GM19025 (cell line): ENCODE measurements at regions not wholly inside any gene's neighbourhood (a gene's known extent, or its start where the extent isn't known, plus 50 kb on each side); places are given as distances from the start of the nearest gene placed in this dataset.

Experiments
- ATAC-seq: cut with Tn5 transposase; IDR thresholded peaks from one replicate; pipeline ENCODE4 v1.9.1; 2021; ENCODE audit warnings: mild to moderate bottlenecking, low read depth, moderate library complexity; ENCODE audit not compliant: unreplicated experiment

GRCh38 chr2:67462738-67463496 lies 65.8 kb downstream of the ETAA1 start:
- ATAC-seq, result no peak

DNA sequence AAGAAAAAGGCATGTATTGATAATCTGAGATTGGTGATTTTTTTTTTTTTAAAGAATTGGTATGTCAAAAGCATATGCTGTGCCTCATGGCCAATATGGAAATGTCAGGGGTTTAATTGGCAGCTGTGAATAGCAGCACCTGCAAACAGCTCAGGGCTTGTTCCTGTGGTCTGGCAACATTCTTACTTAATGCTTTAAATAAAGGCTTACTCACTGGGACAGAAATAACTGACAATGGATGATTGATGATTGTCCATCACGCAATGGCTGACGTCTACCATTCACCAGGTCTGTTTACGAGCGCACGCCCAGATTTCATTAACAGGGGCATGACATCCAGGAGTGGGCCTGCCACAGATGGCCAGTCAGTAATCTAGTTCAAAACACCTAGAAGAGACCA lies 66.7 kb downstream of the ETAA1 start:
- ATAC-seq, result no peak

DNA sequence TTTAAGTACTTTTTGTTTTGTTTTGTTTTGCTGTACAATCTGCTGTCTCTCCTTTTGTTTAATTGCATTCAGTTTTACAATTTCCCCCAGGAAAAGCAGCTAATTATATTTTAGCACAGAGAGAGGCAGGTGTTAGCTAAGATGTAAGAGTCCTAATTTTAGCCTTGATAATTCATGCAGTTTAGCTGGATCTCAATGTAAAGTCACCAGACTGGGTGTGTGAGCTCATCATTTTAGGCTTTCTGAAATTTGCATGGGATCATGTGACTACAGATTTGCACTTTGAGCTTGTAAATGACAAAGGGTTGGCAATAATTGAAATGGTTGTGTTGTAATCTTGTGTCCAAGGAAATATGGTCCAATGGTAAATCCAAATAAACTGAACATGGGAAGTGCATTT lies 68.5 kb downstream of the ETAA1 start:
- ATAC-seq, result no peak

DNA sequence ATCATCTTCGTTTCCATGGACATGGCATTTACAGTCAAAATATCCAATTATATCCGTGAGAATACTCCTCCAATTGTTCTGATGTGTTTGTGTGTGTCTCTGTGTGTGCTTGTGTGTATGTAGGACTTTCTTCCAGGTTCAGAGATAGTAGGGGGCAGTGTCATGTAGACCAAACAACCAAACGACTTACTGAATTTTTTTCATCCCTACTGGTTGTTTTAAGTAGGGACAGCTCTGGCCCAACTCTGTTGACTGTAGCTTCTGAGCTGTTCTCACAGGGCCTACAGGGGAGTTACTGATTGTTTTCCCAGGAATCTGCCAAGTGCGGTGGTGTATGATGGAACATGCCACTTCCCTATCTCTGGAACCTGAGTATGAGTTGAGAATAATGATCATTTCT lies 69.6 kb downstream of the ETAA1 start:
- ATAC-seq, result no peak

GRCh38 chr2:67471681-67472080 lies 74.5 kb downstream of the ETAA1 start:
- no peak for ATAC-seq

GRCh38 chr2:67476809-67477790 lies 80.0 kb downstream of the ETAA1 start:
- ATAC-seq, result no peak

DNA sequence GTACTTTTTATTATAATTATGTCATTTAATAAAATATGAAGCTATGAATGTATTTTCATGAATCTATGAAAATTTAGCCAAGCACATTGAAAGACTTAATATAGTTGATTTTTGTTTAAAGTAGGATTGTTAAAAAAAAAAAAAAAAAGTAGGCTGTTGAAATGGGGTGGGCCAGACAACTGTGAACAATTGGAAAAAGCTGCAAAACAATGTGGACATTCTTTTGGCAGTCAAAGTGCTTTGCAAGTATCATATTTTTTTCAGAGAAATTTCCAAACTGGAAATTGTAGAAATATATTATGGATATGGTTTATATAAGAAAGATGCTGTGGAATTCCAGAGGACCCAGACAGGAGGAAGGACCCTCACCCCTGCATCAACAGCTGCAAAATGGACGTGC lies 82.1 kb downstream of the ETAA1 start:
- ATAC-seq, result no peak

- no peak for ATAC-seq
Measured at GRCh38 chr2:67485431-67485830, 88.3 kb downstream of the ETAA1 start.

- no peak for ATAC-seq
Measured at GRCh38 chr2:67486041-67486796, 89.1 kb downstream of the ETAA1 start.

DNA sequence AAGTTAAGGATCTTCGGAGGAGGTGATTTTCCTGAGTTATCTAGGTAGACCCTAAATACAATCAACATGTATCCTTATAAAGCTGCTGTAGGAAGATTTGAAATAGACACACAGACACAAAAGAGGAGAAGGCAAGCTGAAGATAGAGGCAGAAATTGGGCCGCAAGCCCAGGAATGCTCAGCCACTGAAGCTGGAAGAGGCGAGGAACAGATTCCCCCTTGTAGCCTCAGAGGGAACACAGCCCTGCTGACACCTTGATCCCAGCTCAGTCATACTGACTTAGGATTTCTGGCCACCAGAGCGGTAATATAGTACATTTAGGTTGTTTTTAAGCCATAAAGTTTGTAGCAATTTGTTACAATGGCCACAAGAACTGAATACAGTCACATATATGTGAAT lies 90.9 kb downstream of the ETAA1 start:
- no peak for ATAC-seq

GRCh38 chr2:67489396-67489795 lies 92.3 kb downstream of the ETAA1 start:
- no peak for ATAC-seq

- ATAC-seq, result no peak
Measured at GRCh38 chr2:67498931-67499330, 101.8 kb downstream of the ETAA1 start.

DNA sequence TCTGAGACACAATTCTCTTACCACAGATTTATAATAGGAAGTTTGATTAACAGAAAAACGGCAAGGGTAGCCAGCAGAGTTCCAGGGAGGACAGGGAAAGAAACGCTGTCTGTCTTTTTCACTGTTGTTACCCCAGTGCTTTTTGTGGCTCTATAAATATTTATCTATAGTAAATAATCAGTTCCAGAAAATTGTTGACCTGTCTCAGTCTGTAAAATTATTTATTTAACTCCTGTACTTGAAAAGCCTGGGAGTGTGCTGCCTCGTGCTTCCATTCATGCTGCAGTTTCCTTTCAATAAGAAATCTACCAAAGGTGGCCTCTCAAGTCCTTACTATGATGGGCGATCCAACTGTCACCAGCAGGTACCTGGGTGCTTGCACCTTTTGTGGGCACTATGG lies 102.9 kb downstream of the ETAA1 start:
- ATAC-seq, result no peak

DNA sequence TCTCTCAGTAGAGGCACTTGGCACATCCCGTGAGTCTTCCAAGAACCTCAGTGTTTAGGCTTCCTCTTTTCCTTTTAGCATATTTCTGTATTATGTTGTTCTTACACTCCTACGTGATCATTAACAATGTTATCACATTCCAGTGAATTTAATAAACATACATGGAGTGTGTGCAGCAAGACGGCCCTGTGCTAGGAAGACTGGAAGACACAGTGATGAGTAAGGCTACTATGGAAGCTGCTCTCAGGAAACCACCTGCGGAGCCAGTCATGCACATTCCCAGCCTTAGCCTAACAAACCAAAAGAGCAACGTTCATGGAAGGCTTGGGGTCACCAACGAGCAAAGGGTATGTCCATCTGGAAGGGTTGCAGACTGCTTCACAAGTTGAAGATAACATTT lies 103.4 kb downstream of the ETAA1 start:
- no peak for ATAC-seq

DNA sequence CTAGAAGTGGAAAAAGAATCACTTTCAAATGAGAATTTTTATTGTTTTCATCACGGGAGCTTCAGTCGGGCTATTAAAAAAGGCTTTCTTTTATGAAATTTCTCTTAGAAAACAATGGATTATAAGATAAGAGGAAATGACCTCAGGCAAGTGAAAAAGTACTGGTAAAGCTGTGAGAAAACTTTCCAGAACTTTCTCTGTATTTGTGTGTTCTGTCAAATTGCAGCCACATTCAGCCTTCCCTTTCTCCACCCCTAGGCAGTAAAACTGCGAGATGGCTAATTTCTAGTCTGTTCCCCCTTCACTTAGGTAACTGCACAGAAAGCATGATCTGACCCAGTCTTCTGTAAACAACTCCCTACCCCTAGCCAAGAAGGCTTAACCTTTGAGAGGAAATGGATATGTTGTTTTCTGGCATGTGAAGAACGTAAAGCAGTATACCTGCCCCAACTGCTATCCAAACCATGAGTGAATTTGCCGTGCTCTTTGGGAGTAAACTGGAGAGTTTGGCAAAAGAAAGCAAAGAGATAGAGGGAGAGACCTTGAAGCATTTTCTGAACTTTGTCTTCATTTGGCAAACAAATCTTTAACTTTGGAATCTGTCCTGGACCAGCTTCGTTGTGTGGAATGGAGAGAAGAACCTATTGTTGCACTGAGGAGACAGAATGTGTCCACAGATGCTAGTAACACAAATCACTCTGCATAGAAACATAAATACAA lies 105.4 kb downstream of the ETAA1 start:
- no peak for ATAC-seq

DNA sequence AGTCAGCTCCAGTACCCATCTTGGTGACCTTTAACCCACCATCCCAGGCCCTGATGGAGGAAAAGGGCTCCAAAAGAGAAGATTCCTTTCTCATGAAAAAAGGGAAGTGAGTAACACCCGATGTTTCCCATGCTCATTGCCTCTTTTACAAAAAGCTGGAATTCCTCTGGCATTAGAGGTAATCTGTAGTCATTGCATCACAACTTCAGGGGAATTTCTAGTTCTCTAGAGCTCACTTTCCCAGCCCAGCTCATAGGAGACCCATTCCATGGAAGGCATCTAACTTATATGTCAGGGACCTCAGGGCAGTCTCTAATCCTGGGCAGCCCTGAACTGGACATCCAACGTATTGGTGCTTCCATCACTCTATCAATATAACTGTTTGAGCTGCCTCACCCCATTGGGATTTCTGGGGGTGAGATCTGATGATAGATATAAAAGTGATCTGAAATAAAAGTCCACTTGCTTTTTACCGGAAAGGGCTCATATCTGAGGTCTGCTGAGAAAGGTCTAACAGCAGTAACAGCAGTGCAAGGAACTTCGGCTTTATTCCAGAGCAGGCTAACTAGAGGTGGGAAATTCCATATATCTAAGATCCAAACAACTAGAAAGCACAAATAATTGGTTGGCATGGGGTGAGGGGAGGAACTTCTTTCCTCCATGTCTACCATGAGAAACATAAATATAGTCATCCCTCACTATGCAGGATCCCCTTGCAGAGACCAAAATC lies 106.1 kb downstream of the ETAA1 start:
- no peak for ATAC-seq

DNA sequence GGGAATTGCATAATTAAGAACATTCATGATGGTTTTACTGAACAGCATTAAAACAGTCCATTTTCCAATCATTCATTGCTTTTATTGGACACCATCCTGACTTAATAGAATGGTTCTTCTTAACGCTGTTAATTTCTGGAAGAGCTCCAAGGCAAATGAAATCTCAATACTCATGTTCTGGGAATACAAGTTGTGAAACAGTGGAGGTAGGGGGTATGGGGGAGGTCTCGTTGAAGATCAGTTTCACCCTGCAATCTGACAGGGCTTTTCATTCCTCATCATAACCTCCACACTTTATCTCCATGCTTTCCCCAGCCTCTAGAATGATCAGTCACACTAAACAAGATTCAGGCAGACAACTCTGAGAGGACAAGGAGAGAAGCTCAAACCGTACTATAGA lies 113.6 kb downstream of the ETAA1 start:
- ATAC-seq, result no peak

DNA sequence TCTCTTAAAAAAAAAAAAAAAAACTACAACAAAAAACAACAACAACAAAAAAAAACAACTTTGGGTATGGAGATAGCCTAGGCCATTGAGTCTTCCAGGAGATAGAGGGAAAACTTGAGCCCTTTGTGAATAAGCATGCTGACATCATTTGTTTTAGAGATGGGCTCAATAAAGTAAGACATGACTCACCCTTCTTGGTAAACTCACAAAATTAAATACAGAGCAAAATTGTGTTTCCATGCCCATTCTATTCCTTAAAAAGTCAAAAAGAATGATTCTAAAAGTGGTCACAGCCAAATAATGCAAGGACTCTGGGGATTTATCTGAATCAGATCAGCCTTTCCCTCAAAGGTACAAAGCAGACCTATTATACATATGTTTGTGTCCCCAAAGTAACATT lies 117.4 kb downstream of the ETAA1 start:
- ATAC-seq, result no peak

DNA sequence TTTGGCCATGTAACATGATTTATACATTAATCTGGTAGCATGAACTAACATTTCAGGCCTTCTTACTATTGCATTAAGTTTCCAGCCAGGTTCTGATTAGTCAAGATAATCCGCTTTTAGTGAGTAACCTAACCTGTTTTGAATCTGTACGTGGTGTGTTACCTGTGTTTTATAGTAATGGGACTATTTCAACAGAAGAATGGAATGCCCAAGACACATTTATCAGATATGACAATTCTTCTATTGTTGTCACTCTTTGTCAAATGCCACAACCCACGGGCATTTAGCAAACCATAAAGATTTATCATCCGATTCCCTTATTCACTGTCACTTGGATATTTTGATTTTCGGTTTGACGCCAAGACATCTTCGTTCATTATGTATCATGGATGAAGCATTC lies 117.9 kb downstream of the ETAA1 start:
- no peak for ATAC-seq

- no peak for ATAC-seq
Measured at GRCh38 chr2:67515538-67515937, 118.4 kb downstream of the ETAA1 start.
